ENCODE measurements at regions not wholly inside any gene's neighbourhood (a gene's known extent, or its start where the extent isn't known, plus 50 kb on each side); places are given as distances from the start of the nearest gene placed in this dataset.

DNA sequence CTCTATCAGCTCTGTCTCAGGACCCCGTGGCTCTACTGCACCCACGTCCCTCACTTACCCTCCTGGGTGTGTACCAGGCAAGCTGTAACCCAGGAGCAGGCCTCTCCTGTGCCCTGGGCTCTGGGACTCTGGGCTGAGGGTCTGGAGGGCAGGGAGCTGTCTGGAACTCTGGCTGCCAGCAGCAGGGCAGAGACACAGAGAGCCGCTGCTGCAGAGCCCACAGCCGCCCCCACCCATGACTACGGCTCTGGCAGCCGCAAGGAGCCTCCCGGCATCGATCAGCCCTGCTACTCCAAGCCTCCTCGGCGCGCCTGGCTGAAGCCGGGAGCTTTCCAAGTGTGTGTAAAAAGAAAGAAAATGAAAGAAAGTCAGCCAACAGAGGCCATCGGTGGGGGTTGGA lies 103.7 kb upstream of the ATP2B2 start:
- H3K4me3 ChIP-seq (ENCODE audit: low read depth, low read length): no peak overlapping the region
- TF ChIP-seq, protein P1, sequence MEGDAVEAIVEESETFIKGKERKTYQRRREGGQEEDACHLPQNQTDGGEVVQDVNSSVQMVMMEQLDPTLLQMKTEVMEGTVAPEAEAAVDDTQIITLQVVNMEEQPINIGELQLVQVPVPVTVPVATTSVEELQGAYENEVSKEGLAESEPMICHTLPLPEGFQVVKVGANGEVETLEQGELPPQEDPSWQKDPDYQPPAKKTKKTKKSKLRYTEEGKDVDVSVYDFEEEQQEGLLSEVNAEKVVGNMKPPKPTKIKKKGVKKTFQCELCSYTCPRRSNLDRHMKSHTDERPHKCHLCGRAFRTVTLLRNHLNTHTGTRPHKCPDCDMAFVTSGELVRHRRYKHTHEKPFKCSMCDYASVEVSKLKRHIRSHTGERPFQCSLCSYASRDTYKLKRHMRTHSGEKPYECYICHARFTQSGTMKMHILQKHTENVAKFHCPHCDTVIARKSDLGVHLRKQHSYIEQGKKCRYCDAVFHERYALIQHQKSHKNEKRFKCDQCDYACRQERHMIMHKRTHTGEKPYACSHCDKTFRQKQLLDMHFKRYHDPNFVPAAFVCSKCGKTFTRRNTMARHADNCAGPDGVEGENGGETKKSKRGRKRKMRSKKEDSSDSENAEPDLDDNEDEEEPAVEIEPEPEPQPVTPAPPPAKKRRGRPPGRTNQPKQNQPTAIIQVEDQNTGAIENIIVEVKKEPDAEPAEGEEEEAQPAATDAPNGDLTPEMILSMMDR (IDR thresholded peaks at IDR 0.05; ENCODE audit: low read depth, low read length): no peak

DNA sequence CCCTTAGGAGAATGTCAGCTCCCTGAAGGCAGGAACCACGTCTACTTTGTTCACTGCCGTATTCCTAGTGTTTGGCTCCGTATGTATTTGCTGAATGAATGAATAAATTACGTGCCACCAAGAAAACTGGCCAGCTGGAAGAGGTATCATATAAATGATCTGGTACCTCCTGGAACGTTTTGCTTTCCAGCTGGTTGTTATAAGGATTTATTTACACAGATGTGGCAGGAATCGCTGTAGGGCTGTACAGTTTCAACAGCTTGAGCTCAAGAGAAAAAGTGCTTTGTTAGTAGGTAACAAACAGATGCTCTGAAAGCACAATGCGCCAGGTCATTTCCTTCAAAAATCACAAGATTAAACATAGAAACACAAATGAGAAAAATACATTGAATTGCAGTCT lies 108.8 kb upstream of the ATP2B2 start:
- no peak overlapping the region for H3K4me3 ChIP-seq (ENCODE audit: low read depth, low read length)
- TF ChIP-seq, protein P1 (IDR thresholded peaks at IDR 0.05; ENCODE audit: low read depth, low read length): no peak

DNA sequence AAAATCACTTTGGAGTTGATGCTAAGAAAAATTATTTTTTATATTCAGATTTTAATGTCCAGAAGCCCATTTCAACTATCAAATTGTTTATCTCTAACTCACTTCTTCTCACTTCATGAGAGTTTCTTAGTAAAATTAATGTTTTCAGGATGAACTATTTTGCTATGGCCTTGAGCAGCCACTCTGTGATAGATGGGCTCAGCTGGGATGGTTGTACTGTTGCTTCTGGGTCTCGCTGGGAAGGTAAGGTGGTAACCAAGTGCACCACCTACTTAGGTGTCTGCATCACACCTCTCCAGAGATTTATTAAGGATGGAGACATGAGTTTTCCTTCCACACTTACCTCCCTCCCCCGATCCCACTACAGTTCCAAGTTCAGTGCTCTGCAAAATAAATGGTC lies 110.3 kb upstream of the ATP2B2 start:
- H3K4me3 ChIP-seq (ENCODE audit: low read depth, low read length): no peak overlapping the region
- TF ChIP-seq, protein P1 (IDR thresholded peaks at IDR 0.05; ENCODE audit: low read depth, low read length): no peak

DNA sequence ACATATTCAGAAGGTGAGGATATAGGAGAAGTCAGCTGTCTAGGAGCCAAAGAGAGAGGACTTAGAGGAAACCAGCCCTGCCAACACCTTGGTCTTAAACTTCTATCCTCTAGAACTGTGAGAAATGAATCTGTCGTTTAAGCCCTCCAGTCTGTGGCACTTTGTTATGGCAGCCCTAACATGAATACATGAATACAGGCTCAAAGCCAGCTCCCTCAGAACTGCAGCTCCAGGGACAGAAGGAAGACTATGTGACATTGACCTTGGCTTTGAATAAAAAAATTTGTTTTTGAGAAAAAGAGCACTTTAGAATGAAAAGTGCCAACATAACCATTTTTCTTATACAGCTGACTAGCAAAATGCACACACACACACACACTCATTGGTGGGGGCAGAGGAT lies 110.9 kb upstream of the ATP2B2 start:
- TF ChIP-seq, protein P1 (IDR thresholded peaks at IDR 0.05; ENCODE audit: low read depth, low read length): no peak
- H3K4me3 ChIP-seq (ENCODE audit: low read depth, low read length): no peak overlapping the region

DNA sequence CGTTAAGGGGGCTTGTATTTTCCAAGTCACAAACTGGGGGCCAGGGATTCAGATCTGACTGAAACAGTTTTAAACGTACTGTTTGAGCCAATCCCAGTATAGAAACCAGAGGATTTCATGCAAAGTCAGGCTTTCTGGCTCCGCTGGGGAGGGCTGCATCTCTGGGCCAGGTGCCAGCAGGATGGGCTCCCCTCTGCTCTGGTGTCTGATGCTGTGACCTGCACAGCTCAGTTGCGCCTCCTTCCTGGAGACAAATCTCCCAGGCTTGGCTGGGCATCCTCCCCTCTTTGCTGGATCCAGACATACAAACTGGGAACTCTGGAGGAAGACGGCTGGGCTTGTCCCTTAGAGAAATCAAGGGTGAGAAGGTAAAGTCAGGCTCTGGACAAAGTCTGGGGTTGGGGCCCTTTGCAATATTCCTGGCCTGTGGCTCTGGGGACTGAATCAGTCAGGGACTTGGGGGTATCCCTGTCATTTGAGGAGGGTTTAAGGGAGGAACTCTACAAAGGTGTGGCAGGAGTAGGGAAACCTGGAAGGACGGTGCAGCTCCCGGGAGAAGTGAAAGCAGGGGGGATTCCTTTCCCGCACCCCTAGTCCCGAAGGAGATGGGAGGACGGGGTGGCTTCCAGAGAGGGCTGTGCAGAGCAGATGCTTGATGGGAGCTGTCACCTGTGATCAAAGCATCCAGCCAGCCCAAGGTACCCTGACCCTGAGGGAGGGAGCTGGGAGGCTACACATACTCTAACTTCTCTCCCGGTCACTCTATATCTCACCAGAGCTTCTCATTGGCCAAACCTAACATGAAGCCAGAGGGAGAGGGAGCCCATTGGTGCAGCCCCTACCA lies 114.8 kb upstream of the ATP2B2 start:
- TF ChIP-seq, protein P1 (IDR thresholded peaks at IDR 0.05; ENCODE audit: low read depth, low read length): no peak
- no peak overlapping the region for H3K4me3 ChIP-seq (ENCODE audit: low read depth, low read length)

DNA sequence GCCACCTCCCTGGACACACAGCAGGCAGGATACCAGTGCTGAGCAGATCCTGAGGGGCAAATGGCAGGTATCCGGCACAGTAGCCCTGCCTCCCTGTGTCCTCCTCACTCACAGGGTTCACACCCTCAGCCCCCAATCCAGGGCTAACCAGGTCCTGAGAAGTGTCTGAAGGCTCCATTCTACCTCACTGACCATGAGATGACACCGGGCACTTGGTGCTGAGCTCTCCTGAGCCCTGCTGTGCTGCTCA lies 115.4 kb upstream of the ATP2B2 start:
- TF ChIP-seq, protein P1 (IDR thresholded peaks at IDR 0.05; ENCODE audit: low read depth, low read length): no peak
- no peak overlapping the region for H3K4me3 ChIP-seq (ENCODE audit: low read depth, low read length)

DNA sequence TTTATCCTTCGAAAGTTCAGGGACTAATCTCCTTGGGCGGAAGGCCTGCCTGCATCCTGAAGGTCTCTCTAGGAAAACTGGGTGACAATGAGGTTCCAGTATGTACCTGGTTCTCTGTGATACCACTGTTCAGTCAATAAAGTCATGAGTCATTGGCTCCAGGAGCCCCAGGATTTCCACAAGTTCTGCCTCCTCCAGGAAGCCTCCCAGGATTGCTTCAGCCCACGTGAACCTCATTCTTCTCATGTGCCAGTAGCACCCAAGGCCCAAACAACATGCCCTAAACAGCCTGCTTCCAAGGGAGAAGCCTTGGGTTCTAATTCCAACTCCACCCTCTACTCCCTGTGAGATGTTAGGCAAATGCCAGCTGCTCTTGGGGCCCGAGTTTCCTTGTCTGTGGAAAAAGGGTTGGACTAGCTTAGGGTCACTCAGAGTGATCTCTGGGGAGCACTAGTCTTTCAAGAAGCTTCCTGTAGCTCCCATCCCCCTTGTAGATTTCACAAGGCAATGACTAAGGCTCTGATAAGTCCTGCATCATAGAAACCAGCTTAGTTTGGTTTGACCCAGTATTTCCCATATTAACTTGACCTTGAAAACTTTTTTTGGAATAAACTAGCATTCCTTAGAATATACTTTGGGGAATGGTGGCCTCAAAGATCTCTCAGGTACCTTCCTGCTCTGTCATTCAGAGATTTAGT lies 118.3 kb upstream of the ATP2B2 start:
- TF ChIP-seq, protein P1 (IDR thresholded peaks at IDR 0.05; ENCODE audit: low read depth, low read length): no peak
- no peak overlapping the region for H3K4me3 ChIP-seq (ENCODE audit: low read depth, low read length)
